ENCODE measurements at regions not wholly inside any gene's neighbourhood (a gene's known extent, or its start where the extent isn't known, plus 50 kb on each side); places are given as distances from the start of the nearest gene placed in this dataset.

DNA sequence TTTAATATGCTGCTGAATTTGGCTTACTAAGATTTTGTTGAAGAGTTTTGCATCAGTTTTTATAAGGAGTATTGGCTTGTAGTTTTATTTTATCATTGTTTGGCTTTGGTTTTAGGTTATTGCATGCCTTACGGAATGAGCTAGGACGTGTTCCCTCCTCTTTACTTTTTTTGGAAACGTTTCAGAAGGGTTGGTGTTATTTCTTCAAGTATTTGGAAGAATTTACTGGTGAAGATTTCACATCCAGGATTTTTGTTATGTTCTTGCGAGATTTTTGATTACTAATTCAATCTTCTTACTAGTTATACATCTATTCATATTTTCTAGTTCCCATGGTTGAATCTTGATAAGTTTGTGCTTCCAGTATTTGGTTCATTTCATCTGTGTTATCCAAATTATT, 823.2 kb downstream of the SLC6A15 start:
- ChIA-PET CTCF (no interaction called here), POLR2A (no interaction called here)
- Mint-ChIP-seq H3K27ac (no peak overlapping the region), H3K9me3 (ENCODE audit: insufficient read depth) (no peaks in the 10 kb centered on the region), H3K27me3 (no peaks in the 10 kb centered on the region), H3K4me1 (no peaks in the 10 kb centered on the region), H3K4me3 (no peak overlapping the region)
- TF ChIP-seq EZH2 (IDR thresholded peaks at IDR 0.05; ENCODE audit: borderline replicate concordance, insufficient read depth, low read depth, low read length, poor library complexity, severe bottlenecking), result no peak
- TF ChIP-seq, protein P1, sequence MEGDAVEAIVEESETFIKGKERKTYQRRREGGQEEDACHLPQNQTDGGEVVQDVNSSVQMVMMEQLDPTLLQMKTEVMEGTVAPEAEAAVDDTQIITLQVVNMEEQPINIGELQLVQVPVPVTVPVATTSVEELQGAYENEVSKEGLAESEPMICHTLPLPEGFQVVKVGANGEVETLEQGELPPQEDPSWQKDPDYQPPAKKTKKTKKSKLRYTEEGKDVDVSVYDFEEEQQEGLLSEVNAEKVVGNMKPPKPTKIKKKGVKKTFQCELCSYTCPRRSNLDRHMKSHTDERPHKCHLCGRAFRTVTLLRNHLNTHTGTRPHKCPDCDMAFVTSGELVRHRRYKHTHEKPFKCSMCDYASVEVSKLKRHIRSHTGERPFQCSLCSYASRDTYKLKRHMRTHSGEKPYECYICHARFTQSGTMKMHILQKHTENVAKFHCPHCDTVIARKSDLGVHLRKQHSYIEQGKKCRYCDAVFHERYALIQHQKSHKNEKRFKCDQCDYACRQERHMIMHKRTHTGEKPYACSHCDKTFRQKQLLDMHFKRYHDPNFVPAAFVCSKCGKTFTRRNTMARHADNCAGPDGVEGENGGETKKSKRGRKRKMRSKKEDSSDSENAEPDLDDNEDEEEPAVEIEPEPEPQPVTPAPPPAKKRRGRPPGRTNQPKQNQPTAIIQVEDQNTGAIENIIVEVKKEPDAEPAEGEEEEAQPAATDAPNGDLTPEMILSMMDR (IDR thresholded peaks at IDR 0.05), result no peak
- no peak for DNase-seq
- Histone ChIP-seq H4K20me1 (ENCODE audit: control insufficient read depth, insufficient read depth, low read length, poor library complexity, severe bottlenecking) (no peaks in the 10 kb centered on the region), H3K36me3 (replicated peaks in 1 of 2; ENCODE audit: control extremely low read depth in 1 of 2, control insufficient read depth in 1 of 2, extremely low read depth in 1 of 2, insufficient read depth in 2 of 2, low read length in 1 of 2) (no peaks in the 10 kb centered on the region), H3K4me3 (ENCODE audit: control extremely low read depth in 1 of 5, extremely low read depth in 1 of 5, insufficient read depth in 1 of 5, low read depth in 2 of 5, low read length in 4 of 5) (no peak overlapping the region), H3K9ac (ENCODE audit: low read length) (no peak overlapping the region), H3K4me2 (replicated peaks; ENCODE audit: low read depth, low read length, poor library complexity, severe bottlenecking) (no peak overlapping the region), H2AFZ (ENCODE audit: insufficient read depth, low read depth, low read length, poor library complexity, severe bottlenecking) (no peak overlapping the region), H3K79me2 (ENCODE audit: control insufficient read depth, insufficient read depth, low read length) (no peaks in the 10 kb centered on the region), H3K4me1 (ENCODE audit: control insufficient read depth in 2 of 2, insufficient read depth in 2 of 2, low read length in 2 of 2) (no peaks in the 10 kb centered on the region), H3K9me3 (ENCODE audit: control extremely low read depth in 1 of 3, control insufficient read depth in 2 of 3, insufficient read depth in 1 of 3, low read length in 2 of 3) (peaks cover 0 to 8% (median 0%) of the 10 kb centered on the region in 3 donors), H3K27me3 (replicated peaks in 1 of 4; ENCODE audit: control extremely low read depth in 1 of 4, control insufficient read depth in 3 of 4, insufficient read depth in 4 of 4, low read length in 3 of 4) (no peaks in the 10 kb centered on the region), H3K27ac (ENCODE audit: low read length in 2 of 2) (no peak overlapping the region)
- intact Hi-C loops (cut with micrococcal nuclease), result no loop called here
- WGBS (ENCODE audit: insufficient coverage), result 100% methylated on average over 1 of the region's 4 CpGs
- no peak for ATAC-seq (ENCODE audit: low read depth)

DNA sequence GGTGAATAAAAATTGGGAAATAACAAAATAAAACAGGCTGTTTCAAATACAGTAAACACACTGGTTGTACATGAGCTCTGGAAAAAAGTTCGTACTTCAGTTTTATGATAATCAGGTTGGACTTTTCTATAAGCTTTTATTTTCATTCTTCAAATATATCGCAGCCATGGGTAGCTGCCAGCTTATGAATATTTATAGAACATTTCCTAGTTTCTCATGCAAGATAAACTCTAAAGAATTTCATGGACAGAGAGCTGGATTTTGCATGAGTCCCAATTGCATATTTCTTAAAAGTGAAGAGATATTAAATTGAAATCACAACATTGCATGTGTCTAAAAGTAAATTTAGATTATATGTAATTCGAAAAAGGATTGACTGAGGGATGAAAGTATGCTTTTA, 827.6 kb downstream of the SLC6A15 start:
- H3K4me1 ChIP-seq (ENCODE audit: control insufficient read depth in 2 of 2, insufficient read depth in 2 of 2, low read length in 2 of 2), result no peaks in the 10 kb centered on the region
- H3K4me3 Mint-ChIP-seq, result no peak overlapping the region

More for the DNA sequence above, 827.6 kb downstream of the SLC6A15 start:
- Histone ChIP-seq H3K79me2 (ENCODE audit: control insufficient read depth, insufficient read depth, low read length) (no peaks in the 10 kb centered on the region), H3K4me2 (replicated peaks; ENCODE audit: low read depth, low read length, poor library complexity, severe bottlenecking) (no peak overlapping the region), H3K27ac (ENCODE audit: low read length in 2 of 2) (no peak overlapping the region), H3K9ac (ENCODE audit: low read length) (no peak overlapping the region), H3K4me3 (ENCODE audit: control extremely low read depth in 1 of 5, extremely low read depth in 1 of 5, insufficient read depth in 1 of 5, low read depth in 2 of 5, low read length in 4 of 5) (no peak overlapping the region), H3K9me3 (ENCODE audit: control extremely low read depth in 1 of 3, control insufficient read depth in 2 of 3, insufficient read depth in 1 of 3, low read length in 2 of 3) (no peaks in the 10 kb centered on the region), H2AFZ (ENCODE audit: insufficient read depth, low read depth, low read length, poor library complexity, severe bottlenecking) (no peak overlapping the region), H3K27me3 (replicated peaks in 1 of 4; ENCODE audit: control extremely low read depth in 1 of 4, control insufficient read depth in 3 of 4, insufficient read depth in 4 of 4, low read length in 3 of 4) (no peaks in the 10 kb centered on the region), H4K20me1 (ENCODE audit: control insufficient read depth, insufficient read depth, low read length, poor library complexity, severe bottlenecking) (no peaks in the 10 kb centered on the region), H3K36me3 (replicated peaks in 1 of 2; ENCODE audit: control extremely low read depth in 1 of 2, control insufficient read depth in 1 of 2, extremely low read depth in 1 of 2, insufficient read depth in 2 of 2, low read length in 1 of 2) (no peaks in the 10 kb centered on the region)
- ATAC-seq (ENCODE audit: low read depth) (no peak), DNase-seq (no peak)
- CTCF ChIA-PET, result no interaction called here
- Mint-ChIP-seq H3K4me1 (no peaks in the 10 kb centered on the region), H3K9me3 (ENCODE audit: insufficient read depth) (peaks cover 5% of the 10 kb centered on the region), H3K27ac (no peak overlapping the region), H3K27me3 (no peaks in the 10 kb centered on the region)
- no CpG with 5 or more reads among the region's 3 CpGs for WGBS (ENCODE audit: insufficient coverage)
- TF ChIP-seq, protein P1 (IDR thresholded peaks at IDR 0.05), result no peak
- no peak for TF ChIP-seq EZH2 (IDR thresholded peaks at IDR 0.05; ENCODE audit: borderline replicate concordance, insufficient read depth, low read depth, low read length, poor library complexity, severe bottlenecking)
- POLR2A ChIA-PET, result no interaction called here
- intact Hi-C loops (cut with micrococcal nuclease), result no loop called here

Data from B cell (primary cell).